Nephron (organoid): ENCODE measurements at regions not wholly inside any gene's neighbourhood (a gene's known extent, or its start where the extent isn't known, plus 50 kb on each side); places are given as distances from the start of the nearest gene placed in this dataset.

Source experiments
- H3K27ac Mint-ChIP-seq, 3 experiments: 2 replicates each; pipeline ENCODE4 v1.8.0; 2020; ENCODE audit warnings: mixed read lengths in 3 of 3, mild to moderate bottlenecking in 2 of 3, moderate library complexity in 1 of 3
- H3K27me3 Mint-ChIP-seq: 2 replicates; pipeline ENCODE4 v1.8.0; 2021; ENCODE audit warnings: low read depth, mild to moderate bottlenecking, moderate library complexity, mixed read lengths
- H3K36me3 Mint-ChIP-seq: 2 replicates; pipeline ENCODE4 v1.8.0; 2020; ENCODE audit warnings: low read depth, mixed read lengths
- H3K4me1 Mint-ChIP-seq: 2 replicates; pipeline ENCODE4 v1.8.0; 2020; ENCODE audit warnings: mixed read lengths
- H3K4me3 Mint-ChIP-seq, 3 experiments: 2 replicates each; pipeline ENCODE4 v1.8.0; 2020; ENCODE audit warnings: mild to moderate bottlenecking in 3 of 3, mixed read lengths in 3 of 3, moderate library complexity in 2 of 3
- H3K9me3 Mint-ChIP-seq: 2 replicates; pipeline ENCODE4 v1.8.0; 2020; ENCODE audit warnings: mixed read lengths
- TF ChIP-seq, protein P1 (sequence below), 3 experiments: fragments of 200-600 bp; sonication (generic); IDR thresholded peaks; one replicate each; pipeline ENCODE4 v1.5.0; 2021; ENCODE audit warnings: antibody characterized with exemption in 3 of 3; ENCODE audit not compliant: unreplicated experiment in 3 of 3

DNA sequence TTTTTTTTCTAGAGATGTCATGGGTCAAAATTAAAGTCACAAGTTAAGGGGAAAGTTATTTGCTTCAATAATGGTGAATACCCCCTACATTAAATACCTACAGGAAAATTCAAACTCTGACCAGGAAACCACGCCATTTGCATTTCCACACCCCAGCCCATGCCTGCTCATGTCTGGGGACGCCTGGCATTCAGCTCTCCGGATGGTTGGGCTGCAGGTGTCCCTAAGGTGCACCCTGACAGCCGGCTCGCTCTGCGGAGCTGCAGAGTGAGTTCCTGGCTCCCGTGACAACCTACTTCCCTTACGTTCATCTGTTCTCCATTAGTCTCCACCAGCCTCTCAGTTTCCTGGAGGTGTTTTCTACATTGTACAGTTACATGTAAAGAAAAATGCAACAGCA, 122.7 kb upstream of the RIOK3 start:
- TF ChIP-seq, protein P1, sequence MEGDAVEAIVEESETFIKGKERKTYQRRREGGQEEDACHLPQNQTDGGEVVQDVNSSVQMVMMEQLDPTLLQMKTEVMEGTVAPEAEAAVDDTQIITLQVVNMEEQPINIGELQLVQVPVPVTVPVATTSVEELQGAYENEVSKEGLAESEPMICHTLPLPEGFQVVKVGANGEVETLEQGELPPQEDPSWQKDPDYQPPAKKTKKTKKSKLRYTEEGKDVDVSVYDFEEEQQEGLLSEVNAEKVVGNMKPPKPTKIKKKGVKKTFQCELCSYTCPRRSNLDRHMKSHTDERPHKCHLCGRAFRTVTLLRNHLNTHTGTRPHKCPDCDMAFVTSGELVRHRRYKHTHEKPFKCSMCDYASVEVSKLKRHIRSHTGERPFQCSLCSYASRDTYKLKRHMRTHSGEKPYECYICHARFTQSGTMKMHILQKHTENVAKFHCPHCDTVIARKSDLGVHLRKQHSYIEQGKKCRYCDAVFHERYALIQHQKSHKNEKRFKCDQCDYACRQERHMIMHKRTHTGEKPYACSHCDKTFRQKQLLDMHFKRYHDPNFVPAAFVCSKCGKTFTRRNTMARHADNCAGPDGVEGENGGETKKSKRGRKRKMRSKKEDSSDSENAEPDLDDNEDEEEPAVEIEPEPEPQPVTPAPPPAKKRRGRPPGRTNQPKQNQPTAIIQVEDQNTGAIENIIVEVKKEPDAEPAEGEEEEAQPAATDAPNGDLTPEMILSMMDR (IDR thresholded peaks at IDR 0.05; ENCODE audit: unreplicated experiment in 3 of 3), result no peak
- Mint-ChIP-seq H3K27ac (peak overlapping the region in 1 of 3 experiments; percentile 72), H3K36me3 (peaks cover 44% of the 10 kb centered on the region), H3K27me3 (peaks cover 3% of the 10 kb centered on the region), H3K4me3 (no peak overlapping the region), H3K4me1 (peaks cover 6% of the 10 kb centered on the region), H3K9me3 (peaks cover 10% of the 10 kb centered on the region)

DNA sequence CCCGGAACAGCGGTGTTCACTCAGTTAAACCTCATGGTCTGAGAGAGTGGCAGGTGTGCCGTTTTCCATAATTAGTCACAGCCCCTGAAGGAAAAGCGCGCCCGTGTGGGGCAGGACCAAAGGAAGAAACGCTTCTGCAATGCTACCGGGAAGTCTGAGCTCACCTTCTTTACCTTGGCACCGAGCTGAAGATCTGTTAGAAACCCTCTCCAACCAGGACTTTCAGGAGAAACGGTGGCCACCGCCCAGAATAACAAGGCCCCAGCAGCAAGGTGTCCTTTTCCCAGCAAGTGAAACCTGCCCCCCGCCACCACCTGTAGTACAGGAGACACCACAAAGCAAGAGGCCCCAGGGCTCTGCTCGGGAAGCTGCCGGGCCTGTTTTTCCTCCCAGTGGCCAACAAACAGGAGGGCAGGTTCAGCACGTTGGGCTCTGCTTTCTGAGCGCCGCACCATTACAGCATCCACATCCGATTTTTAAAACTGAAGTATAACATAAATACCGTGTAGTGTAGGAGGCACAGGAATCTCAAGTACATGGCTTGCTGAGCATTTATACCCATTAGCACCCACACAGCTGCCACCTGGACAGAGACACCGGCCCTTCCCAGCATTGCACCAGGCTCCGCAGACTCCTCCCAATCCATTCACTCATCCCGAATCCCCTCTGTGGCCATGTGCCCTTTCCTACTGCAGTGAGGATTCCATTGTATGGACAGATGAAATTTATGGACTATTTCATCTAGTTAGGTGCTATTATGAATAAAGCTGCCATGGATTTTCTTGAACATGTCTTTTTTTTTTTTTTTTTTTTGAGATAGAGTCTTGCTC, 121.8 kb upstream of the RIOK3 start:
- Mint-ChIP-seq H3K9me3 (peaks cover 10% of the 10 kb centered on the region), H3K27me3 (peaks cover 3% of the 10 kb centered on the region), H3K36me3 (peaks cover 44% of the 10 kb centered on the region), H3K4me1 (peaks cover 7% of the 10 kb centered on the region), H3K27ac (peak overlapping the region in 1 of 3 experiments; percentile 72), H3K4me3 (no peak overlapping the region)
- TF ChIP-seq, protein P1 (IDR thresholded peaks at IDR 0.05; ENCODE audit: unreplicated experiment in 3 of 3), result no peak

DNA sequence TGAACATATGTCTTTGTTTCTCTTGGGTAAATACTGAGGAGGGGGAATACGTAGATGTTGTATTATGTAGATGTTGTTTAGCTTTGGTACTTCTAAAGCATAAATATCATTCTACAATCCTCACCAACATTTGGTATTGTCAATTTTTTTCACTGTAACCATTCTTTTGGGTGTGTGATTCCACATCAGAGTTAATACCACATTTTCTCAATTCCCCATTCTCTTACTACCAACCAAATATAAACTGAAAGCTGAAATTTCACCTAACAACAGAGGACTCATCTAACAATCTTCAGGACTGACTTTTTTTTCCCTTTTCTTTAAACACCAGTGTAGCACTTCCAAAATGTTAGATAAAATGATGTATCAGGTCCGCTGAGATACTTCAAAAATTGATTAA, 120.7 kb upstream of the RIOK3 start:
- H3K27ac Mint-ChIP-seq, result no peak overlapping the region
- peaks cover 11% of the 10 kb centered on the region for H3K4me1 Mint-ChIP-seq
- no peak overlapping the region for H3K4me3 Mint-ChIP-seq
- peaks cover 4% of the 10 kb centered on the region for H3K9me3 Mint-ChIP-seq
- TF ChIP-seq, protein P1 (IDR thresholded peaks at IDR 0.05; ENCODE audit: unreplicated experiment in 3 of 3), result no peak
- peaks cover 38% of the 10 kb centered on the region for H3K36me3 Mint-ChIP-seq
- peaks cover 3% of the 10 kb centered on the region for H3K27me3 Mint-ChIP-seq

DNA sequence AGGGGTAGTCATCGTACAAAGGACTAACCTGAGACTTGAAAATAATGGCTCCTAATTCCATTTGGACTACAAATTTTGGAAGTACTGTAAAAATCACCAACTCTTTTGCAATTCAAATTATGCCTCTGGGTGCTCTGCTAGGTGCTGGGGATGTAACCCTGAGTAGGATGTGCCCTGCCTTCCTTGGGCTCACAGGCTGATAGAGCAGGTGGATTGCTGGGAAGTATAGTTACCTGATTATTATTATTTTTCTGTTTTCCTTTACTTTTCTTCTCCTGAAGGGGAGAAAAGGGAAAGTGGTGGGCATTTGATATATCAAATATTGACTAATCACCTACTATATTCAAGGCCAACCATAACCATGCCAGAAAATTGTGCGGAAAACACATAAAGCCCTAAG, 119.3 kb upstream of the RIOK3 start:
- Mint-ChIP-seq H3K27ac (no peak overlapping the region), H3K4me3 (no peak overlapping the region), H3K4me1 (peaks cover 11% of the 10 kb centered on the region)

DNA sequence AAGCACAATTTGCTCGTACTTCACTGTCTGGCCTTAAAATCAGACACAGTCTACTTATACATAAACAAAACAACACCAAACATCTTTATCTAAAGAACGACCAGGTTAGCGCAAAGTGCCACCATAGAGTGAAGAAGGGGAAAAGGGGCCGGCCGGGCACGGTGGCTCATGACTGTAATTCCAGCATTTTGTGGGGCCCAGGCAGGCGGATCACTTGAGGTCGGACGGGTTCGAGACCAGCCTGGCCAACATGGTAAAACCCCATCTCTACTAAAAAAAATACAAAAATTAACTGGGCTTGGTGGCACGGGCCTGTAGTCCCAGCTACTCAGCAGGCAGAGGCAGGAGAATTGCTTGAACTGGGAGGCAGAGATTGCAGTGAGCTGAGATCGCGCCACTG, 118.5 kb upstream of the RIOK3 start:
- Mint-ChIP-seq H3K4me1 (peaks cover 11% of the 10 kb centered on the region), H3K27ac (peak overlapping the region in 1 of 3 experiments; percentile 34), H3K9me3 (no peaks in the 10 kb centered on the region), H3K27me3 (peaks cover 3% of the 10 kb centered on the region), H3K36me3 (peaks cover 26% of the 10 kb centered on the region), H3K4me3 (no peak overlapping the region)
- TF ChIP-seq, protein P1 (IDR thresholded peaks at IDR 0.05; ENCODE audit: unreplicated experiment in 3 of 3), result no peak

More for the DNA sequence above, 119.3 kb upstream of the RIOK3 start:
- Mint-ChIP-seq H3K9me3 (no peaks in the 10 kb centered on the region), H3K36me3 (peaks cover 28% of the 10 kb centered on the region), H3K27me3 (peaks cover 3% of the 10 kb centered on the region)
- TF ChIP-seq, protein P1 (IDR thresholded peaks at IDR 0.05; ENCODE audit: unreplicated experiment in 3 of 3), result no peak

DNA sequence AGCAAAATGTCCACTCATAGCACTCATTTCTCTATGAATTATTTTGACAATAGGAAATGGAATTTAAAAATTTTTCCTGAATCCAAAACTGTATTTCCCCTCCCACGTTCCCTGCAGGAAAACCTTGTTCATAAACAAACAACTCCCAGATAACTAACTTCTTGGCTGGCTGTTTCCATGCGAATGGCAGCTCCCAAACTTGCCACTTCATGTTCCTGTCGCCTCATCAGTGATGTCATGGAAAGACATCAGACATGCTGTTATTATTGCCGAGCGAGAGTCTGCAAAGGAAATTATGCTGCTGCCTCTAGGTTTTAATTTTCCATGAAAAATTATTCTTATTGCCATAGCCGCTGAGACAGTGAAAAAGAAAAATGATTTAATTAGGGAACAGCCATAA, 117.0 kb upstream of the RIOK3 start:
- no peak overlapping the region for H3K4me3 Mint-ChIP-seq
- TF ChIP-seq, protein P1 (IDR thresholded peaks at IDR 0.05; ENCODE audit: unreplicated experiment in 3 of 3), result no peak
- no peak overlapping the region for H3K27ac Mint-ChIP-seq
- peaks cover 3% of the 10 kb centered on the region for H3K27me3 Mint-ChIP-seq
- H3K9me3 Mint-ChIP-seq, result no peaks in the 10 kb centered on the region
- H3K4me1 Mint-ChIP-seq, result peaks cover 11% of the 10 kb centered on the region
- peaks cover 17% of the 10 kb centered on the region for H3K36me3 Mint-ChIP-seq
